Muscle layer of duodenum (tissue), 2 donors: ENCODE measurements at regions not wholly inside any gene's neighbourhood (a gene's known extent, or its start where the extent isn't known, plus 50 kb on each side); places are given as distances from the start of the nearest gene placed in this dataset.

Experiments
- H3K27ac ChIP-seq: one replicate; pipeline ENCODE4 v1.7.0; 2013; ENCODE audit warnings: mild to moderate bottlenecking, low read length
- H3K27me3 ChIP-seq: one replicate; pipeline ENCODE4 v1.7.0; 2013; ENCODE audit warnings: low read depth, mild to moderate bottlenecking, control low read depth, low read length
- H3K36me3 ChIP-seq, 2 donors: one replicate each; pipeline ENCODE4 v1.7.0; 2013; ENCODE audit warnings: low read length in 2 of 2, control low read depth in 1 of 2, mild to moderate bottlenecking in 1 of 2; ENCODE audit not compliant: insufficient read depth in 2 of 2, control insufficient read depth in 1 of 2
- H3K4me1 ChIP-seq, 2 donors: one replicate each; pipeline ENCODE4 v1.7.0; 2013; ENCODE audit warnings: low read length in 2 of 2, mild to moderate bottlenecking in 2 of 2, control low read depth in 1 of 2, moderate library complexity in 1 of 2; ENCODE audit not compliant: insufficient read depth in 2 of 2, control insufficient read depth in 1 of 2
- H3K4me3 ChIP-seq, 2 donors: one replicate each; pipeline ENCODE4 v1.7.0; 2013; ENCODE audit warnings: low read length in 2 of 2, low read depth in 1 of 2, mild to moderate bottlenecking in 1 of 2
- H3K9me3 ChIP-seq, 2 donors: one replicate each; pipeline ENCODE4 v1.7.0; 2013; ENCODE audit warnings: low read length in 2 of 2, control low read depth in 1 of 2, mild to moderate bottlenecking in 1 of 2; ENCODE audit not compliant: control insufficient read depth in 1 of 2
- donor health status: healthy.

GRCh38 chr4:23291139-23291538, 598.4 kb downstream of the GBA3 start:
- H3K4me3 ChIP-seq, result no peak overlapping the region
- no peaks in the 10 kb centered on the region for H3K9me3 ChIP-seq
- H3K27ac ChIP-seq, result no peak overlapping the region
- no peaks in the 10 kb centered on the region for H3K27me3 ChIP-seq
- no peaks in the 10 kb centered on the region for H3K4me1 ChIP-seq
- no peaks in the 10 kb centered on the region for H3K36me3 ChIP-seq

- H3K27me3 ChIP-seq, result no peaks in the 10 kb centered on the region
- no peaks in the 10 kb centered on the region for H3K4me1 ChIP-seq
- H3K36me3 ChIP-seq, result no peaks in the 10 kb centered on the region
- no peaks in the 10 kb centered on the region for H3K9me3 ChIP-seq
- H3K27ac ChIP-seq, result no peak overlapping the region
- H3K4me3 ChIP-seq, result no peak overlapping the region
Measured at GRCh38 chr4:23290656-23291055, 597.9 kb downstream of the GBA3 start.

GRCh38 chr4:23279377-23279986, 586.7 kb downstream of the GBA3 start:
- no peaks in the 10 kb centered on the region for H3K4me1 ChIP-seq
- H3K36me3 ChIP-seq, result no peaks in the 10 kb centered on the region
- no peak overlapping the region for H3K4me3 ChIP-seq
- H3K27me3 ChIP-seq, result no peaks in the 10 kb centered on the region
- no peak overlapping the region for H3K27ac ChIP-seq
- H3K9me3 ChIP-seq, result no peaks in the 10 kb centered on the region

- no peaks in the 10 kb centered on the region for H3K9me3 ChIP-seq
- H3K4me3 ChIP-seq, result no peak overlapping the region
- H3K27ac ChIP-seq, result no peak overlapping the region
- no peaks in the 10 kb centered on the region for H3K36me3 ChIP-seq
- H3K4me1 ChIP-seq, result no peaks in the 10 kb centered on the region
- H3K27me3 ChIP-seq, result no peaks in the 10 kb centered on the region
Measured at GRCh38 chr4:23278845-23279244, 586.1 kb downstream of the GBA3 start.

GRCh38 chr4:23276076-23276475, 583.3 kb downstream of the GBA3 start:
- Histone ChIP-seq H3K9me3 (no peaks in the 10 kb centered on the region), H3K27ac (no peak overlapping the region), H3K27me3 (no peaks in the 10 kb centered on the region), H3K36me3 (no peaks in the 10 kb centered on the region), H3K4me3 (no peak overlapping the region), H3K4me1 (no peaks in the 10 kb centered on the region)

- H3K9me3 ChIP-seq, result no peaks in the 10 kb centered on the region
- no peaks in the 10 kb centered on the region for H3K4me1 ChIP-seq
- H3K4me3 ChIP-seq, result no peak overlapping the region
- no peaks in the 10 kb centered on the region for H3K27me3 ChIP-seq
- no peaks in the 10 kb centered on the region for H3K36me3 ChIP-seq
- H3K27ac ChIP-seq, result no peak overlapping the region
Measured at GRCh38 chr4:23269566-23269965, 576.8 kb downstream of the GBA3 start.

GRCh38 chr4:23268072-23268771, 575.5 kb downstream of the GBA3 start:
- no peaks in the 10 kb centered on the region for H3K27me3 ChIP-seq
- H3K27ac ChIP-seq, result no peak overlapping the region
- no peaks in the 10 kb centered on the region for H3K36me3 ChIP-seq
- no peak overlapping the region for H3K4me3 ChIP-seq
- no peaks in the 10 kb centered on the region for H3K9me3 ChIP-seq
- no peaks in the 10 kb centered on the region for H3K4me1 ChIP-seq

- no peaks in the 10 kb centered on the region for H3K27me3 ChIP-seq
- no peaks in the 10 kb centered on the region for H3K9me3 ChIP-seq
- H3K4me3 ChIP-seq, result no peak overlapping the region
- no peaks in the 10 kb centered on the region for H3K4me1 ChIP-seq
- H3K36me3 ChIP-seq, result no peaks in the 10 kb centered on the region
- no peak overlapping the region for H3K27ac ChIP-seq
Measured at GRCh38 chr4:23266401-23266800, 573.7 kb downstream of the GBA3 start.

GRCh38 chr4:23260511-23260910, 567.8 kb downstream of the GBA3 start:
- Histone ChIP-seq H3K27me3 (no peaks in the 10 kb centered on the region), H3K9me3 (no peaks in the 10 kb centered on the region), H3K27ac (no peak overlapping the region), H3K36me3 (no peaks in the 10 kb centered on the region), H3K4me3 (no peak overlapping the region), H3K4me1 (no peaks in the 10 kb centered on the region)

- Histone ChIP-seq H3K9me3 (no peaks in the 10 kb centered on the region), H3K27me3 (no peaks in the 10 kb centered on the region), H3K36me3 (no peaks in the 10 kb centered on the region), H3K27ac (no peak overlapping the region), H3K4me1 (no peaks in the 10 kb centered on the region), H3K4me3 (no peak overlapping the region)
Measured at GRCh38 chr4:23245203-23245832, 552.6 kb downstream of the GBA3 start.

- Histone ChIP-seq H3K4me3 (no peak overlapping the region), H3K27ac (no peak overlapping the region), H3K9me3 (no peaks in the 10 kb centered on the region), H3K27me3 (no peaks in the 10 kb centered on the region), H3K36me3 (no peaks in the 10 kb centered on the region), H3K4me1 (no peaks in the 10 kb centered on the region)
Measured at GRCh38 chr4:23242962-23243361, 550.2 kb downstream of the GBA3 start.
